GM12873 (cell line): ENCODE measurements at regions not wholly inside any gene's neighbourhood (a gene's known extent, or its start where the extent isn't known, plus 50 kb on each side); places are given as distances from the start of the nearest gene placed in this dataset.

ENCODE experiments used
- TF ChIP-seq, protein P1 (sequence below): IDR thresholded peaks from 2 replicates; pipeline ENCODE4 v1.5.1; 2012; ENCODE audit warnings: low read depth, mild to moderate bottlenecking, moderate library complexity, low read length, control low read depth; ENCODE audit not compliant: insufficient read depth; ENCODE audit errors: missing control alignments

DNA sequence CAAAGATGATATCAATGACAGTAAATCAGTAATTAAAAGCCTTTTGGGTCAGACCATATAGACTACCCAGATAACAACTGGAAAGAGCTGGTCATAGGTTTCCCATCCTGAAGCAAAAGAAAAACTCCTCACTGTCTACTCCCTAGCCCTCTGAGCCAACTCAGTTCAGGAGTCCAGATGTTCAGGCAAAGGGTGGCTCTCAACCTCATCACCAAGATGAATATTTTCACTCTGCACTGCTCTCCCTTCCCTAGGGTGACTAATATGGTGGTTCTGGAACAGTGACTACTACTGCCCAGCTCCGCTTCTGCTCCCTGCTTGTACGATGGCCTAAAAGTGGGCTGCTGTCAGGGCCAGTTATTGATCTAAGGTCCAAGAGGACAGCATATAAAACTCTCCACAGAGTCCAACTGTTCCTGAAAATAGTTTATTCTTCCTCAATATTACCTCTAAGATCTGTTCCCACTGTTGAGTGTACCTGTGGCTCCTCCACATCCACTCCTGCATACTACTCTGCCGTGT lies 263.4 kb upstream of the SLC30A5 start:
- TF ChIP-seq, protein P1, sequence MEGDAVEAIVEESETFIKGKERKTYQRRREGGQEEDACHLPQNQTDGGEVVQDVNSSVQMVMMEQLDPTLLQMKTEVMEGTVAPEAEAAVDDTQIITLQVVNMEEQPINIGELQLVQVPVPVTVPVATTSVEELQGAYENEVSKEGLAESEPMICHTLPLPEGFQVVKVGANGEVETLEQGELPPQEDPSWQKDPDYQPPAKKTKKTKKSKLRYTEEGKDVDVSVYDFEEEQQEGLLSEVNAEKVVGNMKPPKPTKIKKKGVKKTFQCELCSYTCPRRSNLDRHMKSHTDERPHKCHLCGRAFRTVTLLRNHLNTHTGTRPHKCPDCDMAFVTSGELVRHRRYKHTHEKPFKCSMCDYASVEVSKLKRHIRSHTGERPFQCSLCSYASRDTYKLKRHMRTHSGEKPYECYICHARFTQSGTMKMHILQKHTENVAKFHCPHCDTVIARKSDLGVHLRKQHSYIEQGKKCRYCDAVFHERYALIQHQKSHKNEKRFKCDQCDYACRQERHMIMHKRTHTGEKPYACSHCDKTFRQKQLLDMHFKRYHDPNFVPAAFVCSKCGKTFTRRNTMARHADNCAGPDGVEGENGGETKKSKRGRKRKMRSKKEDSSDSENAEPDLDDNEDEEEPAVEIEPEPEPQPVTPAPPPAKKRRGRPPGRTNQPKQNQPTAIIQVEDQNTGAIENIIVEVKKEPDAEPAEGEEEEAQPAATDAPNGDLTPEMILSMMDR, result no peak

DNA sequence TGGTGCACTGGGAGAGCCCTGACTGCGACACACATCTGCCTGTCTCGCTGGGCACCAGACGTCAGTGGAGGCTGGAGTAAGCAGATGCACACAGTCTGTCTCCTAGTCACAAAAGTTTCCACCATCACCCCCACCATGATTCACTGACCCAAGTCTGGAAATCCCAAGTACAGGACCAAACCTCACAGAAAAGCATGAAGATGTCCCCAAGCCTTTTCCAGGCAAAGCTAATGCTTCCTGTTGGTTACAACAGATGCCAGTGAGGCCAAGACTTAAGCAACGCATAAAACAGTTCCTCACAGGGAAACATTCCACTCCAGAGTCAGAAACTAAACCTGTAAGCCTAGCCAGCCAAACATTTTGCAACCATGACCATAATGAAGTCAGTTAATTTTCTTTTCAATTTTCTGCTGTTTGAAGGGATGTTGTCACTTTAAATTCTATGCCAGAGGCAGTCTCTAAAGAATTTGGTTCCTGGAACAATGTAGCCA lies 259.3 kb upstream of the SLC30A5 start:
- TF ChIP-seq, protein P1, result no peak

DNA sequence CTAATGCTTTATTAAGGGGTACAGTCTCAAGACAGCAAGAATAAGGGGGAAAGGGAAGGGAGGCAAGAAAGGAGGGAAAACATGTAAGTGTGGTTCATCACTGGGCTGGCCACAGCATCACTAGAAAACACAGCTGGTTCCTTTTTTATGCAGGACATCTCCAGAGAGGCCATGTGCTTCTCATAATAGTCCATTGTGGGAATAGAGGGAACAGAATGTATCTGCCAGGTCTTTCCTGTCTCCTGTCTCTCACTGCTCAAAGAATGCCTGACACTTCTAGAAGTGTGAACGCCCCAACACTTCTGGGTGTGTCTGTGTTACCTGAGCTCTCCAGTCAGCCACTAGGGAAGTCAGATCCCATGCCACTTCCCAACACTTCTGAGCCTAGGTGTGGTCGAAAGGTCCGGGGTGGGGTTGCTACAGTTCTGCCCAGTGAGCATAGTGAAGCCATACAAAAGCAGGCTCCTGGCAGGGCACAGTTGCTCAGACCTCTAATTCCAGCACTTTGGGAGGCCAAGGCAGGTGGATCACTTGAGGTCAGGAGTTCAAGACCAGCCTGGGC lies 255.6 kb upstream of the SLC30A5 start:
- TF ChIP-seq, protein P1, result no peak

DNA sequence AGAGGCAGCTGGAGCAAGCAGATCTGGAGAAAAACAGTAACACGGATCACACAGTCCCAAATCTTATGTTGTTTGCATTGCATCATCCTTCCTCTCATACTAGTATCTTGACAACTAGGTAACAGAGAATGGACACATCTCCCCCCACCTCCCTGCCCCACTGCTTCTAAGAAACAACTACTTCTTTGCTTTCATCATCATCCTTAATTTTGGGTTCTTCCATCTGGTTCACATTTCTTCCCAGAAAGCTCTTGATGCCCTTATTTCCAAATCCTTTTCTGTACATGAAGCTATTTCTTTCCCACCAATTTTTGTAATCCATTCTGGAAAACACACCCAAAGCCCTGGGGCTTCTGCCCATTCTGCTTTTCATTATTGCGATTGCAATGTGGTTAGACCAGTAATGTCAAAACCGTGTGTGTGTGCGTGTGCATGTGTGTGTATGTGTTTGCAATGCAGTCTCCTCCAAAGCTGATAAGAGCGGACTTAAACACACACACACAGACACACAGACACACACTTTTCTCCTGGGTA lies 254.7 kb upstream of the SLC30A5 start:
- TF ChIP-seq, protein P1, result no peak

DNA sequence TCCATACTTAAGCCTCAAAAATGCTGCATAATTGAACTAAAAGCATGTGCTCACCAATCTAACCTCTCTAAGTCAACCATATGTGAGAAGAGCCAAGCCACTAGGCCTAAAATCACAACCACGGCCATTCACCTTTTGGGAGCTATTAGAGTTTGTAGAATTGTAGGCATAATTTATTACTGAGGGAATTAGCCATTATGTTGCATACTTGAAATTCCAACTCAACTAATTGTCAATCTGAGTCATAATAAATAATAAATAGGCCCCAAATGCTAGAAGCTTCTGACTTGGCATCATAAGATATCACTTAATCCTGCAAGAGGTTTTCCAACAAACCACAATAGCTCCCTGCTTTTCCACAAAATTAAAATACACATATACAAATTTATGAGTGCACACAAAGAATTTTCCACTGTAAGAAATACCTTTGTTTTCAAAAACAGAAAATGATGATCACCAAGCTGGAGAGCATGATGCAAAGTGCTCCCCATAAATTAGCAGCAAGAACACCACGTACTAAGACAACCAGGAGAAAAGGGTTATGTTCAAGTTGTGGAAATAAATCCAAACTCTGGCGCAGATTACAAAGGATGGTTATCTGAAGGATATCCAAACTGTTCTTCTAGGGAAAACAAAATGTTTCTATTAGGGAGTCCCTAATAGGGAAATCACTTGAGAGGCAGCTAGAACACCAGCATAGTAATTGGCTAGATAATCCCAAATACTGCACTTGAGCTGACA lies 250.0 kb upstream of the SLC30A5 start:
- TF ChIP-seq, protein P1, result no peak

DNA sequence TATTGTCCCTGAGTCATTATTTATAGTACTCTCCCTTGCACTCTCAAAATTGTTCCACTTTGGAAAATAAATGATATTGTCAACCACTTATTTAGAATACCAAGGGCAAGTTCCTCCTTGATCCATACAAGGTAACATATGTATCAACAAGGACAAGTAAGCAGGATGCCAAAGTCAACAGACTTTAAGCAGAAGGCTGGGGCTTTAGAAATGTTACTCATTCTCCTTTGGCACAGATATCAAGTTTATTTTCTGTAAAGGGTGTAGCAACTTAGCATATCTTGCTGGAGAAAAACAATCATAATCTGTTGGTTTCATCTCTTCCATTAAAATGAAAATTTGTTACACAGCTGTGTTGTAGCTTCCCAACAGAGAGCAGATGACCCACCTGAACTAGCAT lies 248.7 kb upstream of the SLC30A5 start:
- TF ChIP-seq, protein P1, result no peak

DNA sequence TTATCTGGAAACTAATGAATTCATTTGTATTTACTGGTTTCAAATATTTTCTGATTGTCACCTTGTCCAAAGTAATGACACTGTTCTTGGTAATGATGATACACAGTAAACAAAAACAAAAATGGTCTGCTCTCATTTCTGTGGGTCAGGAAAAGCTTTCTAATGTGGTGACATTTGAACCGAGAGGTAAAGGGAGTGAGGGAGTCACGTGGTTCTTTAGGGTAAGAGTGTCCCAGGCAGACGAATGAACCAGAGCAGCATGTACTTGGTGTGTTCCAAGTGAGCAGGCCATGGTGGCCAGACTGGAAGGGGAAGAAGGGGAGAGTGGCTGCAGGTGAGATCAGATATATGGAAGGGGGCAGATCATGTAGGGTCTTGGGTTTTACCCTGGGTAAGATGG lies 247.0 kb upstream of the SLC30A5 start:
- TF ChIP-seq, protein P1, result no peak
